ENCODE measurements at regions not wholly inside any gene's neighbourhood (a gene's known extent, or its start where the extent isn't known, plus 50 kb on each side); places are given as distances from the start of the nearest gene placed in this dataset.
"Not testable (repeated sequence)": the region's sequence is repeated elsewhere in the genome, so short reads cannot be mapped to it uniquely, and the experiment has no call there.

GRCh38 chr5:112594941-112595340 lies 142.7 kb upstream of the APC start:
- no peak for DNase-seq (ENCODE audit: low spot score in 2 of 2, unreplicated experiment in 2 of 2)
- Mint-ChIP-seq H3K4me3 (no peak overlapping the region), H3K27ac (no peak overlapping the region), H3K36me3 (no peaks in the 10 kb centered on the region), H3K27me3 (ENCODE audit: low read depth) (peaks cover 9% of the 10 kb centered on the region), H3K4me1 (peaks cover 10% of the 10 kb centered on the region), H3K9me3 (peaks cover 4% of the 10 kb centered on the region)
- TF ChIP-seq, protein P1, sequence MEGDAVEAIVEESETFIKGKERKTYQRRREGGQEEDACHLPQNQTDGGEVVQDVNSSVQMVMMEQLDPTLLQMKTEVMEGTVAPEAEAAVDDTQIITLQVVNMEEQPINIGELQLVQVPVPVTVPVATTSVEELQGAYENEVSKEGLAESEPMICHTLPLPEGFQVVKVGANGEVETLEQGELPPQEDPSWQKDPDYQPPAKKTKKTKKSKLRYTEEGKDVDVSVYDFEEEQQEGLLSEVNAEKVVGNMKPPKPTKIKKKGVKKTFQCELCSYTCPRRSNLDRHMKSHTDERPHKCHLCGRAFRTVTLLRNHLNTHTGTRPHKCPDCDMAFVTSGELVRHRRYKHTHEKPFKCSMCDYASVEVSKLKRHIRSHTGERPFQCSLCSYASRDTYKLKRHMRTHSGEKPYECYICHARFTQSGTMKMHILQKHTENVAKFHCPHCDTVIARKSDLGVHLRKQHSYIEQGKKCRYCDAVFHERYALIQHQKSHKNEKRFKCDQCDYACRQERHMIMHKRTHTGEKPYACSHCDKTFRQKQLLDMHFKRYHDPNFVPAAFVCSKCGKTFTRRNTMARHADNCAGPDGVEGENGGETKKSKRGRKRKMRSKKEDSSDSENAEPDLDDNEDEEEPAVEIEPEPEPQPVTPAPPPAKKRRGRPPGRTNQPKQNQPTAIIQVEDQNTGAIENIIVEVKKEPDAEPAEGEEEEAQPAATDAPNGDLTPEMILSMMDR (IDR thresholded peaks at IDR 0.05; ENCODE audit: unreplicated experiment) = no peak

- Mint-ChIP-seq H3K27ac (no peak overlapping the region), H3K4me3 (no peak overlapping the region), H3K27me3 (ENCODE audit: low read depth) (peaks cover 9% of the 10 kb centered on the region), H3K36me3 (no peaks in the 10 kb centered on the region), H3K4me1 (peaks cover 10% of the 10 kb centered on the region), H3K9me3 (no peaks in the 10 kb centered on the region)
- TF ChIP-seq, protein P1 (IDR thresholded peaks at IDR 0.05; ENCODE audit: unreplicated experiment) = no peak
- DNase-seq (ENCODE audit: low spot score in 2 of 2, unreplicated experiment in 2 of 2) = no peak
Measured at GRCh38 chr5:112597831-112598230, 139.9 kb upstream of the APC start.

DNA sequence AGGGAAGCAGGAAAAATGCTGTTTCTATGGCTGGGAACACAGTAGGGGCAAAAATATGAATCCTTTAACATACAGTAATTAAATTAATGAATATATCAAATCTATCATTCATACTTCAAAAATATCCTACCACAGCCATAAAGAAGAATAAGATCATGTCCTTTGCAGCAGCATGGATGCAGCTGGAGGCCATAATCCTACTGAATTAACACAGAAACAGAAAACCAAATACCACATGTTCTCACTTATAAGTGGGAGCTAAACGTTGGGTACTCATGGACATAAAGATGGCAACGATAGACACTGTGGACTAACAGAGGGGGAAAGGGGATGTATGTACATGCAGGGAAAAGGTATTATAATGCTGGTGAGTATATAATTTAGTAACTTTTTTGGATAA lies 137.2 kb upstream of the APC start:
- not testable (repeated sequence) for H3K4me1 Mint-ChIP-seq; H3K27me3 Mint-ChIP-seq (ENCODE audit: low read depth); H3K4me3 Mint-ChIP-seq; H3K27ac Mint-ChIP-seq; DNase-seq (ENCODE audit: low spot score in 2 of 2, unreplicated experiment in 2 of 2); H3K36me3 Mint-ChIP-seq; H3K9me3 Mint-ChIP-seq

DNA sequence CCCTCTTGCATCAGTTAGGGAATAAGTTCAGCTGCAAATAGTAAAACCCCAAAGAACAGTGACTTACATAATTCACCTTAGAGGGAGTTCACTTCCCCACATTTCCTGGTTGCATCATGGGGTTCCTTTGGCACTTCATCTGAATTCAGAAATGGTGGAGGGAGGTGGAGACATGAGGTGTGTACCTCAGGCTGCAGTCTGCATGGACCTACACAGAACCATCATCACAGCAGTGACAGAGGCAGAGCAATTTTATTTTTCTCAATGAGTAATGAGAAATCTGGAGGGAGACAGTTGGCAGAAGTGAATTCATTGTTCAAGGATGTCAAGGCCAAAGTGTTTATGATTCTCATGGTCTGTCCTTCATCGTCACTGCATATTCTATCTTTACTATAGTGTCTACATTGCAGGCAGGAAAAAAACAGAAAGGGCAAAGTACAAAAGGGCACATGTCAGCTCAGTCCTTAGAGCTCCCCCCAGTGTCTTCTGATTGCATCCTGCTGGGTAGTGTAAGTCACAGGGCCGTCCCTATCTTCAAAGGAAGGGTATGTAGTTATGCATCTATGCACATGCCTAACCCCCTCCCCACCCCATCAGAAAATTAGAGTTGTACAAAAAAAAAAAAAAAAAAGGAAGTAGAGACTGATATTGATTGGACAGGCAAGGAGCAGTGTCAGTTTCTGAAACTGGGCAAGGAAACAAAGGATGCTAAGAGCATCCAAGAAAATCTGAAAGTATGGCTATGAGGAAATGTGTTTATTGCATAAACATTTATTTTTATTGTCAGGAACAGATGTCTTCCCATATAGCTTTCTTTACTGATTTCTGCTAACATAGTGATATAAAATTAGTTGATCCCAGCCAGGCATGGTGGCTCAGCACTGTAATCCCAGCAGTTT lies 132.7 kb upstream of the APC start:
- DNase-seq (ENCODE audit: low spot score in 2 of 2, unreplicated experiment in 2 of 2) = no peak
- TF ChIP-seq, protein P1 (IDR thresholded peaks at IDR 0.05; ENCODE audit: unreplicated experiment) = no peak
- H3K9me3 Mint-ChIP-seq = no peaks in the 10 kb centered on the region

DNA sequence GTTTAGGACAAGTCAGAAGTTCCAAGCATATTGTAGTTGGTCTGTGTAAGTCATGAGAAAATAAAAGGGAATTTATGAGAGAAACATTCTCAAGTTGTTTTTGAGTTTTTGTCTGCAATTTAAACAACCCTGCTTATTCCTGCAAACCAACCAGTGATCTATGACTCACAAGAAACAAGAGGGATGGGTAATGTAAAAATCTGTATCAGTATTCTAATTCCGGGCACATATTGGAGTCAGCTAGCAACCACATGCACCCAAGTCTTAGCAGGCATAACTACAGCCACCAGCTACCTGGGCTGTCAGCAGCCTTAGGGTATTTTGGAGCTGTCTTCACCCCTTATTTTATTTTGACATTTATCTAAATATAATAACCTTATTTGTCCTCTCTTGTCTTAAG lies 128.7 kb upstream of the APC start:
- TF ChIP-seq, protein P1 (IDR thresholded peaks at IDR 0.05; ENCODE audit: unreplicated experiment) = no peak
- Mint-ChIP-seq H3K27me3 (ENCODE audit: low read depth) (no peaks in the 10 kb centered on the region), H3K4me1 (peaks cover 7% of the 10 kb centered on the region), H3K36me3 (no peaks in the 10 kb centered on the region), H3K27ac (no peak overlapping the region), H3K9me3 (no peaks in the 10 kb centered on the region), H3K4me3 (no peak overlapping the region)
- DNase-seq (ENCODE audit: low spot score in 2 of 2, unreplicated experiment in 2 of 2) = no peak

More for the DNA sequence above, 132.7 kb upstream of the APC start:
- no peaks in the 10 kb centered on the region for H3K36me3 Mint-ChIP-seq
- peaks cover 7% of the 10 kb centered on the region for H3K4me1 Mint-ChIP-seq
- no peak overlapping the region for H3K4me3 Mint-ChIP-seq
- no peak overlapping the region for H3K27ac Mint-ChIP-seq
- H3K27me3 Mint-ChIP-seq (ENCODE audit: low read depth) = no peaks in the 10 kb centered on the region

GRCh38 chr5:112612663-112613062 lies 125.0 kb upstream of the APC start:
- no peaks in the 10 kb centered on the region for H3K36me3 Mint-ChIP-seq
- H3K9me3 Mint-ChIP-seq = no peaks in the 10 kb centered on the region
- no peak for DNase-seq (ENCODE audit: low spot score in 2 of 2, unreplicated experiment in 2 of 2)
- H3K4me3 Mint-ChIP-seq = no peak overlapping the region
- H3K4me1 Mint-ChIP-seq = peaks cover 7% of the 10 kb centered on the region
- no peaks in the 10 kb centered on the region for H3K27me3 Mint-ChIP-seq (ENCODE audit: low read depth)
- no peak overlapping the region for H3K27ac Mint-ChIP-seq
- TF ChIP-seq, protein P1 (IDR thresholded peaks at IDR 0.05; ENCODE audit: unreplicated experiment) = no peak

All from mesothelial cell of epicardium (in vitro differentiated cells).